AG04450 (cell line): ENCODE measurements at regions not wholly inside any gene's neighbourhood (a gene's known extent, or its start where the extent isn't known, plus 50 kb on each side); places are given as distances from the start of the nearest gene placed in this dataset.

Source experiments
- CTCF ChIA-PET: fragments of 300-600, 350-600 bp; formaldehyde crosslinking; extraction: SDS; loops from one replicate; lab custom pipeline; 2022; ENCODE audit warnings: antibody characterized with exemption, inconsistent platforms; lab: Charles Lee
- POLR2A ChIA-PET: fragments of 350-600 bp; formaldehyde crosslinking; extraction: SDS; loops from one replicate; lab custom pipeline; 2021; ENCODE audit warnings: antibody characterized with exemption, inconsistent platforms; lab: Yijun Ruan, JAX
- DNase-seq: peaks from one replicate; pipeline ENCODE4 v3.0.0-alpha.2; 2011; ENCODE audit warnings: low read depth, low spot score
- H3K27ac ChIP-seq: one replicate; pipeline ENCODE4 v1.5.1; 2012; ENCODE audit warnings: low read depth, low read length, control low read depth
- H3K27me3 ChIP-seq: one replicate; pipeline ENCODE4 v1.6.0; 2012; ENCODE audit warnings: low read length; ENCODE audit not compliant: control insufficient read depth, insufficient read depth
- H3K4me3 ChIP-seq: 2 replicates; pipeline ENCODE4 v1.5.1; 2011; ENCODE audit warnings: mild to moderate bottlenecking, low read depth, low read length, control low read depth
- H3K9me3 ChIP-seq: 2 replicates; pipeline ENCODE4 v1.5.1; 2012; ENCODE audit warnings: low read length; ENCODE audit not compliant: control insufficient read depth, insufficient read depth
- TF ChIP-seq, protein P1 (sequence below): IDR thresholded peaks from 2 replicates; pipeline ENCODE4 v1.5.1; 2011; ENCODE audit warnings: low read depth, low read length, control low read depth, inconsistent platforms

DNA sequence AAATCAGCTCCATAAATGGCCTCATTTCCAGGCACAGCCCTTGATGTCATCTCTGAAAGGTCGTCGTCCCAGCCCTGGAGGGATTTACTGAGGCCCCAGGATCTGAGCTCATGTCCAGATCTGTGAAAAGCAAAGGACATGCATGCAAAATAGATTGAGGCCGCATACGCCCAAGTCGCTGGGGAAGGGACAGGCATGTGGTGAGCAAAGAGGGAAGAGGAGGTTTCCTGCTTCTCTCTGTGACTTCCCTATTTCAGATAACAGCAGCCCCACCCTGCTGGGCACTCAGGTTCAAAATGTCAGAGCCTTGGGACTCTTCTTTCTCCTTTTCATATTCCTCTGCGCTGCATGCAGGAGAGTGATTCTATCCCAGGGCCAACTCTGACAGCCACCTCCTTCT, 197.2 kb downstream of the ADSS2 start:
- Histone ChIP-seq H3K27ac (no peak overlapping the region), H3K9me3 (peaks cover 5% of the 10 kb centered on the region), H3K27me3 (no peaks in the 10 kb centered on the region), H3K4me3 (no peak overlapping the region)
- TF ChIP-seq, protein P1, sequence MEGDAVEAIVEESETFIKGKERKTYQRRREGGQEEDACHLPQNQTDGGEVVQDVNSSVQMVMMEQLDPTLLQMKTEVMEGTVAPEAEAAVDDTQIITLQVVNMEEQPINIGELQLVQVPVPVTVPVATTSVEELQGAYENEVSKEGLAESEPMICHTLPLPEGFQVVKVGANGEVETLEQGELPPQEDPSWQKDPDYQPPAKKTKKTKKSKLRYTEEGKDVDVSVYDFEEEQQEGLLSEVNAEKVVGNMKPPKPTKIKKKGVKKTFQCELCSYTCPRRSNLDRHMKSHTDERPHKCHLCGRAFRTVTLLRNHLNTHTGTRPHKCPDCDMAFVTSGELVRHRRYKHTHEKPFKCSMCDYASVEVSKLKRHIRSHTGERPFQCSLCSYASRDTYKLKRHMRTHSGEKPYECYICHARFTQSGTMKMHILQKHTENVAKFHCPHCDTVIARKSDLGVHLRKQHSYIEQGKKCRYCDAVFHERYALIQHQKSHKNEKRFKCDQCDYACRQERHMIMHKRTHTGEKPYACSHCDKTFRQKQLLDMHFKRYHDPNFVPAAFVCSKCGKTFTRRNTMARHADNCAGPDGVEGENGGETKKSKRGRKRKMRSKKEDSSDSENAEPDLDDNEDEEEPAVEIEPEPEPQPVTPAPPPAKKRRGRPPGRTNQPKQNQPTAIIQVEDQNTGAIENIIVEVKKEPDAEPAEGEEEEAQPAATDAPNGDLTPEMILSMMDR = no peak
- DNase-seq = no peak
- POLR2A ChIA-PET = no interaction called here
- CTCF ChIA-PET = no interaction called here

DNA sequence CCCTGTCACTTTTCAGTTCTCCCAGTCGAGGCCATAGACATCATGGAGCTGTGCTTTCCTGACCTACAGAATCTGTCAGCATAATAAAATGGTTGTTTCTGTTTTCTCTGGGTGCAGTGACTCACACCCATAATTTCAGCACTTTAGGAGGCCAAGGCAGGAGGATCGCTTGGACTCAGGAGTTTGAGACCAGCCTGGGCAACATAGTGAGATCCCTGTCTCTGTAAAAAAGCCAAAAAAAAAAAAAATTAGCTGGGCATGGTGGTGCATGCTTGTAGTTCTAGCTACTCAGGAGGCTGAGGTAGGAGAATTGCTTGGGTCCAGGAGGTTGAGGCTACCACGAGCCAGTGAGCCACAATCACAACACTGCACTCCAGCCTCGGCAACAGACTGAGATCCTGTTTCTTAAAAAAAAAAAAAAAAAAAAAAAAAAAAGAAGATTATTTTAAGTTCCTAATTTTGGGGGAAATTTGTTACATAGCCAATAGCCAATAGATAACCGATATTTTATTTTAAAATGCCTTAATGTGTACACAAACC, 196.2 kb downstream of the ADSS2 start:
- DNase-seq = no peak
- H3K4me3 ChIP-seq = no peak overlapping the region
- H3K27me3 ChIP-seq = no peaks in the 10 kb centered on the region
- peaks cover 5% of the 10 kb centered on the region for H3K9me3 ChIP-seq
- ChIA-PET CTCF (interaction anchor here (0.6 kb wide), 1 partner anchor 282 kb away, joined by 5 read pairs; no protein-coding TSS in a partner anchor), POLR2A (no interaction called here)
- TF ChIP-seq, protein P1 = no peak
- no peak overlapping the region for H3K27ac ChIP-seq

DNA sequence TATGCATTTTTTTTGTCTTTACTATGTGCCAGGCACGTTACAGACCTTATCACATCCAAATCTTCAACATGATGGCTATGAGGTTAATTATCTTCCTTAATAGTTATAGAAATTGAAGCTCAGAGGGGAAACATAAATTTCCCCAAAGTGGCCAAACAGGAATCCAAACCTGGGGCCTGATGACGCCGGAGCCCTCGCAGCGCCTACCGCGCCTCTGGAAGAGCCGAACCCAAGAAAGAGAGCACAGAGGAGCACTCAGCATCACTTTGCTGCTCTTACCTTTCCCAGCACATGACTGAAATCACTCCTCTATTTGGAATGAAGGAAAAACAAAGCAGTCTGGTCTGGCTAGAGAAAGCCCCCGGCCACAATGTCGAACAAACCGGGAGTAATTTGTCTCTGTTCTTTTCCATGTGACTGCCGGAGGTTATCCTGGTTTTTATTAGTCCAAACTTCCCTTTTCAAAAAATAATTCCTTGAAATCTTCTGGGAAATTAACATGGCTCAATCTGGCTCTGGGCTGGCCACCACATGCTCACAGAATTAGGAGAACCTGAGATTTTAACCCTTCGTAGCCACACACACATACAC, 195.5 kb downstream of the ADSS2 start:
- ChIA-PET POLR2A (no interaction called here), CTCF (interaction anchor here (0.6 kb wide), 1 partner anchor 283 kb away, joined by 5 read pairs; no protein-coding TSS in a partner anchor)
- Histone ChIP-seq H3K27ac (no peak overlapping the region), H3K9me3 (peaks cover 5% of the 10 kb centered on the region), H3K27me3 (no peaks in the 10 kb centered on the region), H3K4me3 (no peak overlapping the region)
- TF ChIP-seq, protein P1 = no peak
- no peak for DNase-seq

DNA sequence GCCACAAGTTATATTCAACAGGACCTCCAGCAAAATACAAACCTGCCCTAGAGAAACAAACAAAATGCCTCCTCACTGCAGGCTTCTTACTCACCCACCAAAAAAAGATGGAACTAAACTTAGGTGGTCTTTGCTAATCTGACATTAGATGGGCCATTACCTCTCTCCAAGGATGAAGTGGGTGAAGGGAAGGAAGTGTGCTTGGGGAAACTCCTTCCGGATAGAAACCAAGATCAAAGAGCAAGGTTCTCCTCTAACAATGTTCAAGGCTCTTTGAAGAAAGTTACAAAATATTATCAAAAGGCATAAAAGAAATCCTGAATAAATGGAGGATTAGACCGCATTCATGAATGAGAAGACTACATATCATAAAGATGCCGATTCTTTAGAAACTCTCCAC, 187.5 kb downstream of the ADSS2 start:
- ChIA-PET POLR2A (no interaction called here), CTCF (no interaction called here)
- DNase-seq = no peak
- H3K9me3 ChIP-seq = peaks cover 5% of the 10 kb centered on the region
- TF ChIP-seq, protein P1 = no peak
- H3K4me3 ChIP-seq = no peak overlapping the region
- H3K27ac ChIP-seq = no peak overlapping the region
- H3K27me3 ChIP-seq = no peaks in the 10 kb centered on the region

DNA sequence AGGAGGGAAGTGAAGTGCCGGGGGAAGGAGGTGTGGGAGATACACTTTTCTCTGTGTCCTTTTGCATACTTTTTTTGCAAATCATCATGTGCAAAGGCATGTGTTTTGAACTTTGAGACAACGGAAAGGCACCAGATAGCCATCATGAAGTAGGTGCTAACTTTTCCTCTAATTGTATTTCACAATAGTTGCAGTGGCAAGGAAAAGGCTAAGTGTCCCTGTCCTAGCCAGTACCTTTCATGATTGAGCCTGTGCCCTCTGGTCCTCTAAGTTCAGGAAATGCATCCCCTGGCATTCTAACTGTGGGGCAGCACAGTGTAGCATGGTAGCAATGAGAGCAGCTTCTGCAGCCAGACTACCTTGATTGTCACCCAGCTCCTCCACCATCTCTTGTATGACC, 186.2 kb downstream of the ADSS2 start:
- H3K4me3 ChIP-seq = no peak overlapping the region
- no peak for DNase-seq
- POLR2A ChIA-PET = no interaction called here
- no peaks in the 10 kb centered on the region for H3K27me3 ChIP-seq
- CTCF ChIA-PET = interaction anchor here (0.6 kb wide), 1 partner anchor 170 kb away, joined by 3 read pairs; no protein-coding TSS in a partner anchor
- peaks cover 12% of the 10 kb centered on the region for H3K9me3 ChIP-seq
- TF ChIP-seq, protein P1 = no peak
- no peak overlapping the region for H3K27ac ChIP-seq
